ENCODE measurements at regions not wholly inside any gene's neighbourhood (a gene's known extent, or its start where the extent isn't known, plus 50 kb on each side); places are given as distances from the start of the nearest gene placed in this dataset.
A peak's percentile ranks its signal among the peaks of the same experiment; 100 is the strongest.
"Not testable (repeated sequence)": the region's sequence is repeated elsewhere in the genome, so short reads cannot be mapped to it uniquely, and the experiment has no call there.

DNA sequence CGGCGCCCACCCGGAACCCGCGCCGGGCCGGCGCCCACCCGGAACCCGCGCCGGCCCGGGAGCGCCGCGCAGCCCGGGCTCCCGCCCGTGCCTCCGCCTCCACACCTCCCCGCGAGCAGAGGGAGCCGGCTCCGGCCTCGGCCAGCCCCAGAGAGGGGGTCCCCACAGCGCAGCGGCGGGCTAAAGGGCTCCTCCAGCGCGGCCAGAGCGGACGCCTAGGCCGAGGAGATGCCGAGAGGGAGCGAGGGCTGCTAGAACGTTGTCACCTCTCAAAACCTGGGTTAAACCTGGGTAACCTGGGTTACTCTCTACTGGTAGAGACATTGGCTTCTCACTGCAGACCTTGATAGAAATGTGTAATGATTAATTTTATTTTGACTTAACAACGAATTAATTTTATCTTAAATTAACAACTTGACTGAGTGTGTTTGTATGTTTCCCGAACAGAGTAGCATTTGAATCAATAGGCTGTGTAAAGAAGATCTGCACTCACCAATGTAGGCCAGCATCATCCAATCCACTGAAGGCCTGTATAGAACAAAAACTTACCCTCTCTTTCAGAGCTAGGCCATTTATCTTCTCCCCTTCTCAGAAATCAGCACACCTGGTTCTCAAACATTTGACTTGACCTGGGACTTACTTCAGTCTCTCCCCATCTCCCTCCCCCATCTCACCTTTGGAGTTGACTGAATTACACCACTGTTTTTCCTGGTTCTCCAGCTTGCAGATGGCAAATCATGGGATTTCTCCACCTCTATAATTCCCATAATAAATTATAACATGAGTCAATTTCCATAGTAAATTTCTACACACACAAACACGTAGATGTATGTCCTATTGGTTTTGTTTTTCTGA, 242.7 kb downstream of the ASXL3 start:
- WGBS, 2 experiments (ENCODE audit: low coverage in 1 of 2, low lambda C conversion rate in 2 of 2, missing lambda C conversion rate in 2 of 2) = 46 to 70% methylated on average over 14 to 39 of the region's 39 CpGs
- in situ Hi-C loops (cut with MboI) = no loop called here

DNA sequence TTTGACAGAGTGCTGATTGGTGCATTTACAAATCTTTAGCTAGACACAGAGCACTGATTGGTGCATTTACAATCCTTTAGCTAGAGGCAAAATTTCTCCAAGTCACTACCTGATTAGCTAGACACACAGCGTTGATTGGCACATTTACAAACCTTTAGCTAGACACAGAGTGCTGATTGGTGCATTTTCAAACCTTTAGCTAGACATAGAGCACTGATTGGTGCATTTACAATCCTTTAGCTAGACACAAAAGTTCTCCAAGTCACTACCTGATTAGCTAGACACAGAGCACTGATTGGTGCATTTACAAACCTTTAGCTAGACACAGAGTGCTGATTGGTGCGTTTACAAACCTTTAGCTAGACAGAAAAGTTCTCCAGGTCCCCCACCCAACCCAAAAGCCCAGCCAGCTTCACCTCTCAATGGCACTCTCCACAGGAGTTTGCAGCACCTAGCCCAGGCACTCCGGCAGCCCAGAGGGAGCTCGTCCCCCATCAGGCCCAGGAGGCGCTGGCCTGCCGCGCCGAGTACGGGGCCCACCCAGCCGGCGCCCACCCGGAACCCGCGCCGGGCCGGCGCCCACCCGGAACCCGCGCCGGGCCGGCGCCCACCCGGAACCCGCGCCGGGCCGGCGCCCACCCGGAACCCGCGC, 241.8 kb downstream of the ASXL3 start:
- DNase-seq; in situ Hi-C loops (cut with MboI); H3K36me3 ChIP-seq (ENCODE audit: low read depth); H3K79me2 ChIP-seq (ENCODE audit: insufficient read depth); H3K4me3 ChIP-seq; H3K9ac ChIP-seq; H3F3A ChIP-seq (ENCODE audit: insufficient read depth); H3K9me3 ChIP-seq (ENCODE audit: low read depth); H4K20me1 ChIP-seq (ENCODE audit: insufficient read depth); H3K4me2 ChIP-seq (ENCODE audit: unreplicated experiment); H3K27ac ChIP-seq; H3K4me1 ChIP-seq (ENCODE audit: insufficient read depth); H3K27me3 ChIP-seq (replicated peaks; ENCODE audit: insufficient read depth); H3K9me2 ChIP-seq (ENCODE audit: insufficient read depth); H2AFZ ChIP-seq: not testable (repeated sequence)
- 31 to 77% methylated on average over 4 to 31 of the region's 32 CpGs for WGBS, 2 experiments (ENCODE audit: low coverage in 1 of 2, low lambda C conversion rate in 2 of 2, missing lambda C conversion rate in 2 of 2)

More for the DNA sequence above, 242.7 kb downstream of the ASXL3 start:
- DNase-seq = no peak
- H3K9me3 ChIP-seq (ENCODE audit: low read depth) = no peaks in the 10 kb centered on the region
- no peak overlapping the region for H3K4me2 ChIP-seq (ENCODE audit: unreplicated experiment)
- no peaks in the 10 kb centered on the region for H3K27me3 ChIP-seq (replicated peaks; ENCODE audit: insufficient read depth)
- no peak overlapping the region for H2AFZ ChIP-seq
- H3F3A ChIP-seq (ENCODE audit: insufficient read depth) = no peaks in the 10 kb centered on the region
- no peak for TF ChIP-seq EZH2 (IDR thresholded peaks at IDR 0.05; ENCODE audit: insufficient read depth, poor library complexity, severe bottlenecking)
- no peak for TF ChIP-seq EZH2phosphoT487 (IDR thresholded peaks at IDR 0.05; ENCODE audit: insufficient read depth, low read depth)
- H4K20me1 ChIP-seq (ENCODE audit: insufficient read depth) = no peaks in the 10 kb centered on the region
- no peaks in the 10 kb centered on the region for H3K9me2 ChIP-seq (ENCODE audit: insufficient read depth)
- no peaks in the 10 kb centered on the region for H3K36me3 ChIP-seq (ENCODE audit: low read depth)
- no peaks in the 10 kb centered on the region for H3K79me2 ChIP-seq (ENCODE audit: insufficient read depth)
- no peaks in the 10 kb centered on the region for H3K4me1 ChIP-seq (ENCODE audit: insufficient read depth)
- H3K4me3 ChIP-seq = no peak overlapping the region
- H3K9ac ChIP-seq = no peak overlapping the region
- no peak overlapping the region for H3K27ac ChIP-seq

DNA sequence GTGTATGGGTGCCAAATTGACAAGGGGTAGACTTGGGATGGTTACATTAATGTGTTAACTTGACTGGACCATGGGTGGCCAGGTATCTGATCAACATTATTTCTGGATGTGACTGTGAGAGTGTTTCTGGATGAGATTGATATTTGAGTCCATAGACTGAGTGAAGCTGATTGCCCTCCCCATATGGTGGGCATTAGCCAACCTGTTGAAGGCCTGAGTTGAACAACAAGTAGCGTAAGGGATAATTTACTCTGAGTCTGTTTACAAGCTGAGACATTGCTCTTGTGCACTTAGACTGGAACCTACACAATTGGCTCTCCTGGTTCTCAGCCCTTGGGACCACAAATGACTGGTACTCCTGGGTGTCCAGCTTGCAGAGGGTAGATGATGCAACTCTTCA, 240.1 kb downstream of the ASXL3 start:
- in situ Hi-C loops (cut with MboI) = no loop called here

DNA sequence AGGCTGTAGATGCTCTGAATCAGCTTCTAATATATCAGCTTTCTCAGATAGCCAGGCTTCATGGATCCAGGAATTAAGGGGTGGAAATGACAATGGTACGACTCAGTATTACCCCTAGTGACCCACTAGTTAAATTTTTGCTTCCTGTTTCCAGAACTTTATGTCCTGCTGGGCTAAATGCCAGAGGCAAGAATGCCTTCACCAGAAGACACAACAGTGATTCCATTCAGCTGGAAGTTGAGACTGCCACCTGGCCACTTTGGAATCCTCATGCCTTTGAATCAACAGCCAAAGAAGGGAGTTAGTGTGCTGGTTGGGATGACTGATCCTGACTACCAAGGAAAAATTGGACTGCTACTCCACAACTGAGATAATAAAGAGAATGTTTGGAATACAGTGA, 239.1 kb downstream of the ASXL3 start:
- Histone ChIP-seq H3K9ac (no peak overlapping the region), H3K9me2 (ENCODE audit: insufficient read depth) (no peaks in the 10 kb centered on the region), H2AFZ (no peak overlapping the region), H3K4me1 (ENCODE audit: insufficient read depth) (no peaks in the 10 kb centered on the region), H3K4me2 (ENCODE audit: unreplicated experiment) (no peak overlapping the region), H3K27me3 (replicated peaks; ENCODE audit: insufficient read depth) (no peaks in the 10 kb centered on the region), H3K79me2 (ENCODE audit: insufficient read depth) (no peaks in the 10 kb centered on the region), H3K9me3 (ENCODE audit: low read depth) (no peaks in the 10 kb centered on the region), H3F3A (ENCODE audit: insufficient read depth) (no peaks in the 10 kb centered on the region), H3K4me3 (no peak overlapping the region), H3K27ac (no peak overlapping the region), H4K20me1 (ENCODE audit: insufficient read depth) (no peaks in the 10 kb centered on the region), H3K36me3 (ENCODE audit: low read depth) (no peaks in the 10 kb centered on the region)
- in situ Hi-C loops (cut with MboI) = no loop called here
- TF ChIP-seq EZH2phosphoT487 (IDR thresholded peaks at IDR 0.05; ENCODE audit: insufficient read depth, low read depth) = no peak
- no peak for TF ChIP-seq EZH2 (IDR thresholded peaks at IDR 0.05; ENCODE audit: insufficient read depth, poor library complexity, severe bottlenecking)
- WGBS, 2 experiments (ENCODE audit: low coverage in 1 of 2, low lambda C conversion rate in 2 of 2, missing lambda C conversion rate in 2 of 2) = 10 to 17% methylated on average over 1 of the region's 1 CpG
- peak; percentile 10 for DNase-seq

More for the DNA sequence above, 240.1 kb downstream of the ASXL3 start:
- Histone ChIP-seq H3F3A (ENCODE audit: insufficient read depth) (no peaks in the 10 kb centered on the region), H3K27me3 (replicated peaks; ENCODE audit: insufficient read depth) (no peaks in the 10 kb centered on the region), H4K20me1 (ENCODE audit: insufficient read depth) (no peaks in the 10 kb centered on the region), H3K4me3 (no peak overlapping the region), H3K9me2 (ENCODE audit: insufficient read depth) (no peaks in the 10 kb centered on the region), H3K9ac (no peak overlapping the region), H3K79me2 (ENCODE audit: insufficient read depth) (no peaks in the 10 kb centered on the region), H3K4me2 (ENCODE audit: unreplicated experiment) (no peak overlapping the region), H3K4me1 (ENCODE audit: insufficient read depth) (no peaks in the 10 kb centered on the region), H2AFZ (no peak overlapping the region), H3K36me3 (ENCODE audit: low read depth) (no peaks in the 10 kb centered on the region), H3K9me3 (ENCODE audit: low read depth) (no peaks in the 10 kb centered on the region), H3K27ac (no peak overlapping the region)
- no peak for DNase-seq
- no peak for TF ChIP-seq EZH2phosphoT487 (IDR thresholded peaks at IDR 0.05; ENCODE audit: insufficient read depth, low read depth)
- no peak for TF ChIP-seq EZH2 (IDR thresholded peaks at IDR 0.05; ENCODE audit: insufficient read depth, poor library complexity, severe bottlenecking)
- WGBS, 2 experiments (ENCODE audit: low coverage in 1 of 2, low lambda C conversion rate in 2 of 2, missing lambda C conversion rate in 2 of 2) = 58 to 74% methylated on average over 1 of the region's 1 CpG
